Stomach (tissue), 8 donors: ENCODE measurements at regions not wholly inside any gene's neighbourhood (a gene's known extent, or its start where the extent isn't known, plus 50 kb on each side); places are given as distances from the start of the nearest gene placed in this dataset.

Source experiments
- DNase-seq, 2 donors: peaks; one replicate each; pipeline versions ENCODE4 v3.0.0 to v3.0.0-alpha.2; 2013 to 2019
- H3K27ac ChIP-seq, 5 donors: fragments of 200-600 bp in 4 of 5; sonication (generic) in 4 of 5; one replicate each; pipeline ENCODE4 v1.5.1; 2013 to 2019; ENCODE audit warnings: mild to moderate bottlenecking in 1 of 5, moderate library complexity in 1 of 5
- H3K27me3 ChIP-seq, 3 donors: fragments of 200-600 bp; sonication (generic); one replicate each; pipeline ENCODE4 v1.5.1; 2017 to 2019; ENCODE audit warnings: mixed run types in 1 of 3
- H3K36me3 ChIP-seq, 4 donors: fragments of 200-600 bp; sonication (generic); 1 replicate in 3 of 4; 2 replicates in 1 of 4; pipeline ENCODE4 v1.5.1; 2016 to 2019
- H3K4me1 ChIP-seq, 4 donors: fragments of 200-600 bp; sonication (generic); one replicate each; pipeline ENCODE4 v1.5.1; 2016 to 2019
- H3K4me3 ChIP-seq, 4 donors: fragments of 200-600 bp; sonication (generic) in 3 of 4; one replicate each; pipeline ENCODE4 v1.5.1; 2016 to 2019; ENCODE audit warnings: mild to moderate bottlenecking in 1 of 4
- H3K9me3 ChIP-seq, 4 donors: fragments of 200-600 bp; sonication (generic); one replicate each; pipeline ENCODE4 v1.5.1; 2016 to 2019
- EP300 ChIP-seq: sonication (generic); formaldehyde crosslinking; IDR thresholded peaks from one replicate; pipeline ENCODE4 v1.6.1; 2017; ENCODE audit warnings: antibody characterized with exemption
- POLR2A ChIP-seq, 4 donors: fragments of 450-650 bp; IDR thresholded peaks; one replicate each; pipeline ENCODE4 v1.6.1; 2016; ENCODE audit warnings: antibody characterized with exemption in 4 of 4, control low read depth in 2 of 4, mild to moderate bottlenecking in 1 of 4, moderate library complexity in 1 of 4
- POLR2AphosphoS5 ChIP-seq, 3 donors: sonication (generic); formaldehyde crosslinking; IDR thresholded peaks; one replicate each; pipeline ENCODE4 v1.6.1; 2016; ENCODE audit warnings: antibody characterized with exemption in 3 of 3
- WGBS, 5 donors: extraction: QIAGEN DNeasy Blood & Tissue Kit in 3 of 5; methylation state at CpG; one replicate each; pipeline versions ENCODE4 v1.1.5 to v1.1.7; 2013 to 2018; 5-methylcytosine and 5-hydroxymethylcytosine counted together
- intact Hi-C: fragments of 100-400 bp; cut with DNase I; formaldehyde crosslinking; loops from one replicate; pipeline ENCODE4 v1.15.1; 2023; ENCODE audit warnings: low total_unique reads
- TF ChIP-seq, protein P1 (sequence below), 7 experiments: fragments of 450-650 bp in 4 of 7; fragments of 200-600 bp in 3 of 7; sonication (generic) in 3 of 7; IDR thresholded peaks; one replicate each; pipeline ENCODE4 v1.5.1; 2016 to 2019; ENCODE audit warnings: antibody characterized with exemption in 7 of 7, control low read depth in 2 of 7, mild to moderate bottlenecking in 1 of 7
- donor health status: healthy with polysubstance abuse.
- donor health status: Bipolar disorder and iron deficiency.
- donor health status: healthy.

DNA sequence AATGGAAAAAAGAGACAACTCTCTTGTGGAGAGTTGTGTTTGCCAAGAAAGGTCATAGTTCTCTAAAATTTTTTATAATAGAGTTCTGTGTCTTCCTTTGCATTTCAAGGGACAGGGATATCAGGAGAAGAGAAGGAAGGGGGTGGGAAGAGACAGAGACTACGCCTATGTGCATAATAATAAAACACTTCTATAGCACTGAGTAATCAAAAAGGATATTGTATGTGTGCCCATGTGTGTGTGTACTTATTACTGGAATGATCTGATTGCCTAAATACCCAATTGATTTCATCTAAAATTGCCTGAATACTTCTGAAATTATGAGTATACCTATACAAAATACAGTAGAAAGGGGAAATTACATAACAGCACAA, 803.7 kb upstream of the ACVR2A start:
- TF ChIP-seq EP300 (no peak), POLR2A (IDR thresholded peaks at IDR 0.05) (no peak), POLR2AphosphoS5 (IDR thresholded peaks at IDR 0.05) (no peak)
- TF ChIP-seq, protein P1, sequence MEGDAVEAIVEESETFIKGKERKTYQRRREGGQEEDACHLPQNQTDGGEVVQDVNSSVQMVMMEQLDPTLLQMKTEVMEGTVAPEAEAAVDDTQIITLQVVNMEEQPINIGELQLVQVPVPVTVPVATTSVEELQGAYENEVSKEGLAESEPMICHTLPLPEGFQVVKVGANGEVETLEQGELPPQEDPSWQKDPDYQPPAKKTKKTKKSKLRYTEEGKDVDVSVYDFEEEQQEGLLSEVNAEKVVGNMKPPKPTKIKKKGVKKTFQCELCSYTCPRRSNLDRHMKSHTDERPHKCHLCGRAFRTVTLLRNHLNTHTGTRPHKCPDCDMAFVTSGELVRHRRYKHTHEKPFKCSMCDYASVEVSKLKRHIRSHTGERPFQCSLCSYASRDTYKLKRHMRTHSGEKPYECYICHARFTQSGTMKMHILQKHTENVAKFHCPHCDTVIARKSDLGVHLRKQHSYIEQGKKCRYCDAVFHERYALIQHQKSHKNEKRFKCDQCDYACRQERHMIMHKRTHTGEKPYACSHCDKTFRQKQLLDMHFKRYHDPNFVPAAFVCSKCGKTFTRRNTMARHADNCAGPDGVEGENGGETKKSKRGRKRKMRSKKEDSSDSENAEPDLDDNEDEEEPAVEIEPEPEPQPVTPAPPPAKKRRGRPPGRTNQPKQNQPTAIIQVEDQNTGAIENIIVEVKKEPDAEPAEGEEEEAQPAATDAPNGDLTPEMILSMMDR (IDR thresholded peaks at IDR 0.05), result no peak
- intact Hi-C loops, result no loop called here
- DNase-seq, result no peak
- 62 to 83% (median 67%) methylated on average over 1 of the region's 1 CpG for WGBS, 5 donors
- no peak overlapping the region for H3K4me3 ChIP-seq
- no peaks in the 10 kb centered on the region for H3K4me1 ChIP-seq
- H3K36me3 ChIP-seq, result no peaks in the 10 kb centered on the region
- no peak overlapping the region for H3K27ac ChIP-seq
- no peaks in the 10 kb centered on the region for H3K9me3 ChIP-seq
- no peaks in the 10 kb centered on the region for H3K27me3 ChIP-seq

DNA sequence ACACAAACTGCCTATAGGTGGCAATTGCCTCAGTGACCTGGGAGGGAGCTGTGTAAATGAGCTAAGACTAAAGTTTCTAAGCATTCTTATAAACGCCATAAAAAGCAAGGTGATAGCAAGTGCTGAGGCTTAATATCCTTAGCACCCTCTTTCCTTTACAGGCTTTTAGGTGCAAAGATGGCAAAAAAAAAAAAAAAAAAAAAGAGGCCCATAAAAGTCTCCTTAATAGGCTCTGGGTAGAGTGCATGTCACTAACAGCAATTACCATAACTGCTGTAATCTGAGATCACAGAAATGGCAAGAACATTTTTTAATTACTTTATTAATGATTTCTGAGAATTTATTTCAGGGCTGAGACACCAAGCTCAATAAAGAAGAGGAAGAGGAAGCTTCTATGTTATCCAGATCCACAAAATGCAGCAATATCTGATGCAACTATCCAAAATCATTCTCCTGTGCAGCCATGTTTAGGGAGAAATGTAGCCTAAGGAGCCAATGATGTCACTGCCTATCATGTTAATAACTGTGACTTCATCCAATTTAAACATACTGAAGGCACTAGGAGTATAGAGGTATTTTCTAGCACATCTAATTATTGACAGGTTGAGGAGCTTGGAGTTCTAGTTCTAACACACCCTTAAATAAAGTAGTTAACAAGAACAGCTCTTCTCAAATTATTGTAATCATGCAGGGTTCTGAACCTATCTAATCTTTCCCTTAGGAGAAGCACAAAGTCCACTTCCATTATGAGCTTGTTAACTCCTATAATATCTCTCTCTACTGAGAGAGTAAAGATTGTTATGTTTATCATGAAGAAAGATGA, 804.3 kb upstream of the ACVR2A start:
- H3K27ac ChIP-seq, result no peak overlapping the region
- H3K36me3 ChIP-seq, result no peaks in the 10 kb centered on the region
- WGBS, 5 donors, result 65 to 86% (median 68%) methylated on average over 1 of the region's 1 CpG
- TF ChIP-seq POLR2AphosphoS5 (IDR thresholded peaks at IDR 0.05) (no peak), EP300 (no peak)
- DNase-seq, result no peak
- no peaks in the 10 kb centered on the region for H3K9me3 ChIP-seq
- H3K27me3 ChIP-seq, result no peaks in the 10 kb centered on the region
- no peak overlapping the region for H3K4me3 ChIP-seq
- no peaks in the 10 kb centered on the region for H3K4me1 ChIP-seq
- intact Hi-C loops, result no loop called here

DNA sequence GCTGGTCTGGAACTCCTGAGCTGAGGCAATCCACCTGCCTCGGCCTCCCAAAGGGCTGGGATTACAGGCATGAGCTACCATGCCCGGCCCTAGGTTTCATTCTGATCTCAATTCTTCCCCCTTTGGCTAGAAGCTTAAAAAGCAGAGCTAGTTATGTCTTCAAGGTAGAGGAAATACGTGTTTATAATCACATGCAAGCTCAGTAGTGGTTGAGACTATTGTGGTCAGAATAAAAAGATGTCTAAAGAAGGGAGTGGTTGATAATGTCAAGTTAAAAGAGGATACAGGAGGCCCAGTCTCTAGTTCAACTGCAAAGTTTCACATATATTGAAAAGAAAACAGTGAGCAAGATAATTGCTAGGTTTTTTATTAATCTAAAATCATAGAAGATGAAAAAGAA, 807.8 kb upstream of the ACVR2A start:
- WGBS, 5 donors, result 77 to 89% (median 86%) methylated on average over 3 of the region's 3 CpGs
- peaks cover 0 to 6% (median 0%) of the 10 kb centered on the region in 4 donors for H3K4me1 ChIP-seq
- intact Hi-C loops, result no loop called here
- no peak for DNase-seq
- no peak overlapping the region for H3K27ac ChIP-seq
- no peaks in the 10 kb centered on the region for H3K27me3 ChIP-seq
- H3K36me3 ChIP-seq, result no peaks in the 10 kb centered on the region
- TF ChIP-seq, protein P1 (IDR thresholded peaks at IDR 0.05), result no peak
- no peak for TF ChIP-seq POLR2A (IDR thresholded peaks at IDR 0.05)
- TF ChIP-seq EP300, result no peak
- no peak for TF ChIP-seq POLR2AphosphoS5 (IDR thresholded peaks at IDR 0.05)
- H3K4me3 ChIP-seq, result no peak overlapping the region
- no peaks in the 10 kb centered on the region for H3K9me3 ChIP-seq

DNA sequence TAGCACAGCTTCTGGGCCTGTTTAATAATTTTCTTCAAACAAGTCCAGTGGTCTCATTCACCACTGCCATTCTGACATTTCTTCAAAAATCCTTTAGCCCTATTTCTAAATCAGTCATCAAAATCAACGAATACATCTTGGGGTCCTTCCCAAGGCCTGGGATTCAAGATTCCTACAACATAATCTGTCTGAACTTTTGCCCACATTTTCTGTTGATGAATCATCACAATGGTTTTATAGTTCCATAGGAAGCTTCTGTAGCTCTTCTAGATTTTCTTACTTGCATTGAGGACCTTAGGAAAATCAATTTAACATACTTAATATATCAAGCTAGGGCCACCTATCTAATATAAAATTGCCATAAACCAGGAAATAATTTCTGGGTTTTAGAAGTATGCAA, 811.8 kb upstream of the ACVR2A start:
- peaks cover 0 to 21% (median 7%) of the 10 kb centered on the region in 4 donors for H3K4me1 ChIP-seq
- intact Hi-C loops, result no loop called here
- no peak overlapping the region for H3K27ac ChIP-seq
- no peak for DNase-seq
- H3K9me3 ChIP-seq, result no peaks in the 10 kb centered on the region
- H3K27me3 ChIP-seq, result no peaks in the 10 kb centered on the region
- H3K4me3 ChIP-seq, result no peak overlapping the region
- TF ChIP-seq EP300 (no peak), POLR2AphosphoS5 (IDR thresholded peaks at IDR 0.05) (no peak), POLR2A (IDR thresholded peaks at IDR 0.05) (no peak)
- TF ChIP-seq, protein P1 (IDR thresholded peaks at IDR 0.05), result no peak
- WGBS, 5 donors, result 68 to 82% (median 80%) methylated on average over 1 of the region's 1 CpG
- H3K36me3 ChIP-seq, result no peaks in the 10 kb centered on the region

DNA sequence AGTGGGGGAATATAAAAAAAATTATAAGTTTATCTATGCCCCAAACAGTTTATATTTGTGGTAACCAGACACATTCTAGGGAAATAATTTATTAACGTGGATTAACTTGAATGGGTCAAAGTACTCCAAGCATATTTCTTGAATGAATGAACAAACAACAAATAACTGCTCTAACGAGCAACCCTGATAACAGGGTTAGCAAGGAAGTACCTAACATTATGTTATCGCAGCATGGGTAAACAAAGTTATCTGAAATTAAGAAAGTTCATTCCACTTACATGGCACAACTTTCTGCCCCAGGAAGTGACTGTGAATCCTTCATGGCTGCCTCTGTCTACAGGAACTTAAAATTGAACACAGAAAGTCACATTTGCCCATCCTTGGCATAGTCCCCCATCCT, 812.9 kb upstream of the ACVR2A start:
- no peak overlapping the region for H3K27ac ChIP-seq
- TF ChIP-seq POLR2A (IDR thresholded peaks at IDR 0.05) (no peak), POLR2AphosphoS5 (IDR thresholded peaks at IDR 0.05) (peak in 2 of 3 donors; percentile 79 to 86)
- TF ChIP-seq, protein P1 (IDR thresholded peaks at IDR 0.05), result no peak
- no peaks in the 10 kb centered on the region for H3K36me3 ChIP-seq
- H3K27me3 ChIP-seq, result no peaks in the 10 kb centered on the region
- intact Hi-C loops, result no loop called here
- H3K4me3 ChIP-seq, result no peak overlapping the region
- WGBS, 5 donors, result 16 to 43% (median 30%) methylated on average over 3 of the region's 3 CpGs
- DNase-seq, result peak in 1 of 2 donors; percentile 49
- H3K4me1 ChIP-seq, result peaks cover 0 to 21% (median 7%) of the 10 kb centered on the region in 4 donors
- no peaks in the 10 kb centered on the region for H3K9me3 ChIP-seq
